HEK293 (cell line): ENCODE measurements at regions not wholly inside any gene's neighbourhood (a gene's known extent, or its start where the extent isn't known, plus 50 kb on each side); places are given as distances from the start of the nearest gene placed in this dataset.

Experiments
- CTCF ChIA-PET: fragments of 350-600 bp; formaldehyde crosslinking; extraction: SDS; loops from one replicate; lab custom pipeline; 2021; ENCODE audit warnings: antibody characterized with exemption; lab: Yijun Ruan, JAX
- POLR2A ChIA-PET: fragments of 300-600 bp; formaldehyde crosslinking; extraction: SDS; loops from one replicate; lab custom pipeline; 2020; ENCODE audit warnings: antibody characterized with exemption, inconsistent platforms; lab: Yijun Ruan, JAX
- H3K27ac ChIP-seq: fragments of 200-500 bp; sonication (Bioruptor generic); 2 replicates; pipeline ENCODE4 v1.5.1; 2014; ENCODE audit warnings: low read depth, low read length, control low read depth, inconsistent platforms; ENCODE audit errors: extremely low read depth
- H3K36me3 ChIP-seq, 2 experiments: fragments of 200-500 bp in 1 of 2; sonication (Bioruptor generic) in 1 of 2; 1 replicate in 1 of 2; 2 replicates in 1 of 2; pipeline ENCODE4 v1.5.1; 2014 to 2017; ENCODE audit warnings: inconsistent platforms in 2 of 2, low read length in 2 of 2; ENCODE audit not compliant: control insufficient read depth in 2 of 2, insufficient read depth in 1 of 2
- H3K4me1 ChIP-seq: fragments of 200-500 bp; sonication (Bioruptor generic); 2 replicates; pipeline ENCODE4 v1.5.1; 2014; ENCODE audit warnings: mild to moderate bottlenecking, low read length, inconsistent platforms; ENCODE audit not compliant: control insufficient read depth, insufficient read depth
- H3K4me3 ChIP-seq: 2 replicates; pipeline ENCODE4 v1.5.1; 2011; ENCODE audit warnings: low read depth, mild to moderate bottlenecking, control low read depth, low read length, moderate library complexity
- H3K9me3 ChIP-seq: fragments of 200-500 bp; sonication (Bioruptor generic); 2 replicates; pipeline ENCODE4 v1.5.1; 2014; ENCODE audit warnings: low read depth, low read length, inconsistent platforms; ENCODE audit not compliant: control insufficient read depth, insufficient read depth
- BCL11B ChIP-seq: fragments of 450-650 bp; formaldehyde crosslinking; IDR thresholded peaks from 2 replicates; pipeline ENCODE4 v1.5.1; 2016; ENCODE audit warnings: low read depth, missing biosample characterization, missing genetic modification characterization
- CTCF ChIP-seq: fragments of 450-650 bp; formaldehyde crosslinking; IDR thresholded peaks from 2 replicates; pipeline ENCODE4 v1.5.1; 2016; ENCODE audit warnings: missing biosample characterization, missing genetic modification characterization
- GFI1B ChIP-seq: fragments of 450-650 bp; formaldehyde crosslinking; IDR thresholded peaks from 2 replicates; pipeline ENCODE4 v1.5.1; 2016; ENCODE audit warnings: missing biosample characterization, missing genetic modification characterization
- GLIS1 ChIP-seq: fragments of 450-650 bp; formaldehyde crosslinking; IDR thresholded peaks from 2 replicates; pipeline ENCODE4 v1.5.1; 2016; ENCODE audit warnings: missing biosample characterization, missing genetic modification characterization
- HOXC10 ChIP-seq: sonication (generic); formaldehyde crosslinking; IDR thresholded peaks from 2 replicates; pipeline ENCODE4 v1.8.1; 2023; ENCODE audit warnings: mild to moderate bottlenecking, missing genetic modification reagents
- KLF9 ChIP-seq: fragments of 450-650 bp; formaldehyde crosslinking; IDR thresholded peaks from 2 replicates; pipeline ENCODE4 v1.5.1; 2016; ENCODE audit warnings: missing biosample characterization, missing genetic modification characterization, low read depth
- OSR2 ChIP-seq: fragments of 450-650 bp; formaldehyde crosslinking; IDR thresholded peaks from 2 replicates; pipeline ENCODE4 v1.5.1; 2016; ENCODE audit warnings: missing biosample characterization, missing genetic modification characterization
- TCF7L2 ChIP-seq: IDR thresholded peaks from 2 replicates; pipeline ENCODE4 v1.6.1; 2011; ENCODE audit warnings: low read depth, mild to moderate bottlenecking, inconsistent platforms, low read length, moderate library complexity, borderline replicate concordance
- ZBTB20 ChIP-seq: fragments of 450-650 bp; formaldehyde crosslinking; IDR thresholded peaks from 2 replicates; pipeline ENCODE4 v1.5.1; 2016; ENCODE audit warnings: missing biosample characterization, missing genetic modification characterization
- ZBTB21 ChIP-seq: fragments of 450-650 bp; formaldehyde crosslinking; IDR thresholded peaks from 2 replicates; pipeline ENCODE4 v1.5.1; 2017; ENCODE audit warnings: missing biosample characterization, missing genetic modification characterization
- ZFP37 ChIP-seq: fragments of 450-650 bp; formaldehyde crosslinking; IDR thresholded peaks from 2 replicates; pipeline ENCODE4 v1.5.1; 2016; ENCODE audit warnings: missing biosample characterization, missing genetic modification characterization
- ZNF157 ChIP-seq: fragments of 450-650 bp; formaldehyde crosslinking; IDR thresholded peaks from 2 replicates; pipeline ENCODE4 v1.5.1; 2016; ENCODE audit warnings: missing biosample characterization, missing genetic modification characterization
- ZNF311 ChIP-seq: fragments of 450-650 bp; formaldehyde crosslinking; IDR thresholded peaks from 2 replicates; pipeline ENCODE4 v1.5.1; 2017; ENCODE audit warnings: missing biosample characterization, missing genetic modification characterization, borderline replicate concordance
- ZNF335 ChIP-seq: fragments of 450-650 bp; formaldehyde crosslinking; conservative IDR thresholded peaks from 2 replicates; pipeline ENCODE4 v1.5.1; 2016; ENCODE audit warnings: missing biosample characterization, missing genetic modification characterization
- ZNF449 ChIP-seq: fragments of 450-650 bp; formaldehyde crosslinking; IDR thresholded peaks from 2 replicates; pipeline ENCODE4 v1.5.1; 2017; ENCODE audit warnings: missing biosample characterization, mild to moderate bottlenecking, missing genetic modification characterization, moderate library complexity
- ZNF501 ChIP-seq: fragments of 450-650 bp; formaldehyde crosslinking; IDR thresholded peaks from 2 replicates; pipeline ENCODE4 v1.5.1; 2016; ENCODE audit warnings: missing biosample characterization, missing genetic modification characterization
- ZNF707 ChIP-seq: fragments of 450-650 bp; formaldehyde crosslinking; IDR thresholded peaks from 2 replicates; pipeline ENCODE4 v1.5.1; 2016; ENCODE audit warnings: missing biosample characterization, missing genetic modification characterization
- TF ChIP-seq, protein P1 (sequence below): fragments of 450-650 bp; formaldehyde crosslinking; IDR thresholded peaks from 2 replicates; pipeline ENCODE4 v1.5.1; 2016; ENCODE audit warnings: missing biosample characterization, missing genetic modification characterization, low read depth
- TF ChIP-seq, protein P2 (sequence below): fragments of 450-650 bp; formaldehyde crosslinking; conservative IDR thresholded peaks from 2 replicates; pipeline ENCODE4 v1.5.1; 2016; ENCODE audit warnings: low read depth, missing biosample characterization, missing genetic modification characterization

DNA sequence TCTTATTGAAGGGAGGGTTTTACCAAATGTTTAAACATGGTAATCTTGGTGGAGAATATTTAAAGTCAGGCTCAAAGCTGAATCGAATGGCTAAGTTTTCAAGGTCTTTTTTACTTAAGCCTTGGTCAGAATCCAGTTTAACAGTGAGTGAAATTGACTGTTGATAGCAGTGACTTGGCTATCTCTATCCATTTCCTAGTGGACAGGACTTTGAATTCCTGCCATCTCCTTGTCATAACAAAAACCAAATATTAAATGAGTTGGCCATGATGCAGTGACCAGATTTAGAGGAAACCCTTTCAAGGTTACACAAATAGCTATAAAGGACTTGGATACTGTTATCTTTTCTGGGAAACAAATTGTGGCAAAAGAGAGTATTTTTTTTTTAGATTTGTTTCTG, 92.0 kb downstream of the JRKL start:
- ChIA-PET POLR2A (no interaction called here), CTCF (interaction anchor here (3.1 kb wide), 1 partner anchor 18 kb away, joined by 23 read pairs; no protein-coding TSS in a partner anchor)
- Histone ChIP-seq H3K27ac (no peak overlapping the region), H3K4me1 (no peaks in the 10 kb centered on the region), H3K9me3 (no peaks in the 10 kb centered on the region), H3K36me3 (no peaks in the 10 kb centered on the region), H3K4me3 (no peak overlapping the region)
- TF ChIP-seq KLF9 (tag by site-specific recombination), result no peak
- no peak for TF ChIP-seq ZNF449
- TF ChIP-seq OSR2 (tag by site-specific recombination), result no peak
- TF ChIP-seq CTCF (tag by site-specific recombination), result no peak
- no peak for TF ChIP-seq HOXC10
- no peak for TF ChIP-seq ZNF311 (tag by site-specific recombination)
- no peak for TF ChIP-seq ZNF707
- no peak for TF ChIP-seq ZNF157 (tag by site-specific recombination)
- TF ChIP-seq ZBTB20 (tag by site-specific recombination), result no peak
- no peak for TF ChIP-seq BCL11B (tag by site-specific recombination)
- TF ChIP-seq, protein P1, sequence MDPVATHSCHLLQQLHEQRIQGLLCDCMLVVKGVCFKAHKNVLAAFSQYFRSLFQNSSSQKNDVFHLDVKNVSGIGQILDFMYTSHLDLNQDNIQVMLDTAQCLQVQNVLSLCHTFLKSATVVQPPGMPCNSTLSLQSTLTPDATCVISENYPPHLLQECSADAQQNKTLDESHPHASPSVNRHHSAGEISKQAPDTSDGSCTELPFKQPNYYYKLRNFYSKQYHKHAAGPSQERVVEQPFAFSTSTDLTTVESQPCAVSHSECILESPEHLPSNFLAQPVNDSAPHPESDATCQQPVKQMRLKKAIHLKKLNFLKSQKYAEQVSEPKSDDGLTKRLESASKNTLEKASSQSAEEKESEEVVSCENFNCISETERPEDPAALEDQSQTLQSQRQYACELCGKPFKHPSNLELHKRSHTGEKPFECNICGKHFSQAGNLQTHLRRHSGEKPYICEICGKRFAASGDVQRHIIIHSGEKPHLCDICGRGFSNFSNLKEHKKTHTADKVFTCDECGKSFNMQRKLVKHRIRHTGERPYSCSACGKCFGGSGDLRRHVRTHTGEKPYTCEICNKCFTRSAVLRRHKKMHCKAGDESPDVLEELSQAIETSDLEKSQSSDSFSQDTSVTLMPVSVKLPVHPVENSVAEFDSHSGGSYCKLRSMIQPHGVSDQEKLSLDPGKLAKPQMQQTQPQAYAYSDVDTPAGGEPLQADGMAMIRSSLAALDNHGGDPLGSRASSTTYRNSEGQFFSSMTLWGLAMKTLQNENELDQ (tag by site-specific recombination), result no peak
- TF ChIP-seq ZNF501 (tag by site-specific recombination), result no peak
- no peak for TF ChIP-seq GLIS1 (tag by site-specific recombination)
- no peak for TF ChIP-seq ZBTB21
- no peak for TF ChIP-seq TCF7L2
- TF ChIP-seq ZNF335 (tag by site-specific recombination), result no peak
- TF ChIP-seq, protein P2, sequence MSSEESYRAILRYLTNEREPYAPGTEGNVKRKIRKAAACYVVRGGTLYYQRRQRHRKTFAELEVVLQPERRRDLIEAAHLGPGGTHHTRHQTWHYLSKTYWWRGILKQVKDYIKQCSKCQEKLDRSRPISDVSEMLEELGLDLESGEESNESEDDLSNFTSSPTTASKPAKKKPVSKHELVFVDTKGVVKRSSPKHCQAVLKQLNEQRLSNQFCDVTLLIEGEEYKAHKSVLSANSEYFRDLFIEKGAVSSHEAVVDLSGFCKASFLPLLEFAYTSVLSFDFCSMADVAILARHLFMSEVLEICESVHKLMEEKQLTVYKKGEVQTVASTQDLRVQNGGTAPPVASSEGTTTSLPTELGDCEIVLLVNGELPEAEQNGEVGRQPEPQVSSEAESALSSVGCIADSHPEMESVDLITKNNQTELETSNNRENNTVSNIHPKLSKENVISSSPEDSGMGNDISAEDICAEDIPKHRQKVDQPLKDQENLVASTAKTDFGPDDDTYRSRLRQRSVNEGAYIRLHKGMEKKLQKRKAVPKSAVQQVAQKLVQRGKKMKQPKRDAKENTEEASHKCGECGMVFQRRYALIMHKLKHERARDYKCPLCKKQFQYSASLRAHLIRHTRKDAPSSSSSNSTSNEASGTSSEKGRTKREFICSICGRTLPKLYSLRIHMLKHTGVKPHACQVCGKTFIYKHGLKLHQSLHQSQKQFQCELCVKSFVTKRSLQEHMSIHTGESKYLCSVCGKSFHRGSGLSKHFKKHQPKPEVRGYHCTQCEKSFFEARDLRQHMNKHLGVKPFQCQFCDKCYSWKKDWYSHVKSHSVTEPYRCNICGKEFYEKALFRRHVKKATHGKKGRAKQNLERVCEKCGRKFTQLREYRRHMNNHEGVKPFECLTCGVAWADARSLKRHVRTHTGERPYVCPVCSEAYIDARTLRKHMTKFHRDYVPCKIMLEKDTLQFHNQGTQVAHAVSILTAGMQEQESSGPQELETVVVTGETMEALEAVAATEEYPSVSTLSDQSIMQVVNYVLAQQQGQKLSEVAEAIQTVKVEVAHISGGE (tag by site-specific recombination), result no peak
- no peak for TF ChIP-seq GFI1B
- no peak for TF ChIP-seq ZFP37 (tag by site-specific recombination)
